ENCODE measurements at regions not wholly inside any gene's neighbourhood (a gene's known extent, or its start where the extent isn't known, plus 50 kb on each side); places are given as distances from the start of the nearest gene placed in this dataset.

DNA sequence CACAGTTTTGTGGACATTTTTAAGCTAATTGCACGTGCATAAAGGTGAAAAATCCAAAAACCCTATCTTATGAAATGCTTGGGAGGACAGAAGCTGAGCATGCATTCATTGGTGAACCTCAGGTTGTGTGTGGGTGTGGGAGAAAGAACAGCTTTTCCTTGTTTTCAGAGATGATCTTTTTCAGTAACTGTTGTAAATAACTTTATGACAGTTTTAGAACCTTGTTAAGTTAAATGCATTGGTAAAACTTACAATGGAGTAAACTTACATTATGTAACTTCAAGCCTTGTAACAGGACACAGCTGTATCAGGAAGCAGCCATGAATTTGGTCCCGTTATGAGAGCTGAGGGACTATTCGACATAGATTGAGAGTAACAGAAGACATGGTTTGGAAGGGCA, 587.4 kb downstream of the GALC start:
- TF ChIP-seq POLR2A (IDR thresholded peaks at IDR 0.05; ENCODE audit: low read depth, low read length) (no peak), CTCF (IDR thresholded peaks at IDR 0.05; ENCODE audit: extremely low read depth in 1 of 2, insufficient read depth in 1 of 2, low read depth in 1 of 2, low read length in 2 of 2) (no peak), POLR2AphosphoS5 (IDR thresholded peaks at IDR 0.05; ENCODE audit: insufficient read depth, low read depth, low read length) (no peak), EZH2 (IDR thresholded peaks at IDR 0.05; ENCODE audit: borderline replicate concordance, low read depth, low read length, severe bottlenecking) (no peak), GATA2 (IDR thresholded peaks at IDR 0.05; ENCODE audit: insufficient read depth, insufficient read length, low read depth, low read length) (no peak), FOS (IDR thresholded peaks at IDR 0.05; ENCODE audit: borderline replicate concordance, insufficient read depth, low read length) (no peak)
